NCI-H146 (cell line): ENCODE measurements at regions not wholly inside any gene's neighbourhood (a gene's known extent, or its start where the extent isn't known, plus 50 kb on each side); places are given as distances from the start of the nearest gene placed in this dataset.
"Not testable (repeated sequence)": the region's sequence is repeated elsewhere in the genome, so short reads cannot be mapped to it uniquely, and the experiment has no call there.

Source experiments
- DNase-seq: peaks from one replicate; lab custom pipeline; 2025; lab: John Stamatoyannopoulos, UW

DNA sequence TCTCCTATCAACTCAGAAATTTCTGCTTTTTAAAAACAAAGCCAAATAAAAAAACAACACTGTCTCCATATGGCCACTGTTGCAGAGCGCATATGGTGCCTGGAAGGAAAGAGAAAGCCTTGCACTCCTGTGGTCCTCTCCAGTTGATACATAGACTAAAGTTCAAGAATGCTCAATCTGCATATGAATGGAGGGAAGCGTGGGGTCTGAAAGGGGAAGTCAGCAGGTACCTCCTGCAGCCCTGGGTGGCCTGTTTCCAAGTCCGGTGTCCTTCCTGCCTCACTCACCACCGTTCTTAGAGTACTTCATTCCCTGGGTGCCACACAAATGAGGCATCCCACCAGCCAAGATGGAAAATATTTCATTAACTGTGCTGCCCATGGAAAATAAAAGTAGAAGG lies 138.3 kb upstream of the PALS2 start:
- peak; percentile 68 for DNase-seq

DNA sequence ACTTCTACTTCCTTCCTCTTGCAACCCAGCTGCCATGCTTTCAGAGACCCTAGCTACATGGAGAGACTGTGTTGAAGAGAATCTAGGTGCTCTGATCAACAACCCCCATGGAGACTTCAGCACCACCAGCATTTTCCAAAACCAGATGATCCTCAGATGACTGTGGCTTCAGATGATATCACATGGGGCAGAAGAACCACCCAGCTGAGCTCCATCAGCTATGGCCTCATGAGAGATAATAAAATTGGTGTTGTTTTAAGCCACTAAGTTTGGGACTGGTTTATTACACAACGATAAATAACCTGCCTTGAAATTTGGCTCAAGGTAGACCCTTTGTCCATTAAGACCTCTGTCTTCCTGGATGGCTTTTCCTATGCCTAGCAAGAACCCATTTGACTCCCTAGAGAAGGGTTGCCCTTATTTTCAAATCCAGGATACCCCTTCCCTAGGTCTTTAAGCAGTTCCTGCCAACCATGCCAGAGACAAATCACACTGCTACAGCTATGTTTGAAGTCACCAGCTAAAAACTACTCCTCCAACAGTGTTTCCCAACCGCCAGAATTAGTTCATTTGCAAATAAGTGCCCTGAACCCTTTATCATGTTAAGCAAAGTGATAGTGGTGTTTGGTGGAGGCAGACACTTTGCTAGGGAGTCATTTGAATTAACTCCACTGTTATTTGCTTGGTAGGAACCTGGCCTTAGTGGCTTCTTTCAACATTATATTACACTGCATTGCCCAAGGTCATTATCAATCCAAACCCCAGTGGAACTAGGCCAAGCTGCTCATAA lies 136.9 kb upstream of the PALS2 start:
- no peak for DNase-seq

DNA sequence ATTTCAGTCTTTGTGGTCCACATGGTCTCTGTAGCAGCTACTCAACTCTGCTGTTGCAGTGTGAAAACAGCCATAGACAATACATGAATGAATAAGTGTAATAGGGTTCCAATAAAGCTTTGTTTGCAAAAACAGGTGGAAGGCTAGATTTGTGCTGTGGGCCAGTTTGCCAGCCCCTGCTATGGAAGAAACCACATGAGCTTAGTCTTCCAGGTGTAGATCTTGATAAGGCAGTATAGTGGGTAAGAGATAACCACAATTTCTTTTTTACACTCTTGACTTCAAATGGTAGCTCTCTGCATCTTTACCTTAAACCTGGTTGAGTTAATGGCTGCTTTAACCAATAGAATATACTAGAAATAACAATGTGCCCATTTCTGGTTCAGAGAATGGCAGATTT lies 135.0 kb upstream of the PALS2 start:
- DNase-seq, result no peak

DNA sequence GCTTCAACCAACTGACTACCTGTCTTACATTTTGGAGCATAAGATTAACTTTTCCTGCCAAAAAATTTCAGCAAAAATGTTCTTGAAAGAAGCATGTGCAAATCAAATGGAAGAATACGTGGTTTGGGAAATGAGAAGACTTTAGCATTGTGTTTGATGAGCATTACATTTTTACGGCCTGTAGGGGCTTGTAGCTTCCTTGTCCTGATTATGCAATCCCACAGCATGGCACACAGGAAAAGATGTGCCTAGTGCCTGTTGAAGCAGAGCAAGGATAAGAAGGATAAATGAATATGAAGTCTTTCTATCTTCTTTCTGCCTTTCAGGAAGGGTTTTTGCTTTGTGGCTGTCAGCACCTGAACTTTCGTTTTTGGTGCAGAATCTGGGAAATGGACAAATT lies 134.1 kb upstream of the PALS2 start:
- DNase-seq, result not testable (repeated sequence)

DNA sequence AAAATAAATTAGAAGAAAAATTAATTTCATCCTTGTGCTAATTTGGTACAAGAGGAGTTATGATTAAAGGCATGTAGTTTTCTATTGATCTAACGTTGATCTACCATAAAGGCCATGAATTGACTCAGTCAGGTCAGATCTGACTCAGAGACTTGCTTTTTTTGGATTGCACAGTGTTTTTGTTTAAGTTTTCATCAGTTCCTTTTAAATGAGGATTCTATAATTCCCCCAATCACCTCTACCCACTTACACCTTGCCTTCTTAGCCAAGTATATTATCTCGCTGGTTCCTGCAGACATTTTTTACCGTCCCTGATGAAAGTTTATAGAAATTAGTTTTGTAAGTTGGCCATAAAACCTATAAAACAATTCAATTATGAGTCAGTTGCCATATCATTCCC lies 132.4 kb upstream of the PALS2 start:
- DNase-seq, result no peak

DNA sequence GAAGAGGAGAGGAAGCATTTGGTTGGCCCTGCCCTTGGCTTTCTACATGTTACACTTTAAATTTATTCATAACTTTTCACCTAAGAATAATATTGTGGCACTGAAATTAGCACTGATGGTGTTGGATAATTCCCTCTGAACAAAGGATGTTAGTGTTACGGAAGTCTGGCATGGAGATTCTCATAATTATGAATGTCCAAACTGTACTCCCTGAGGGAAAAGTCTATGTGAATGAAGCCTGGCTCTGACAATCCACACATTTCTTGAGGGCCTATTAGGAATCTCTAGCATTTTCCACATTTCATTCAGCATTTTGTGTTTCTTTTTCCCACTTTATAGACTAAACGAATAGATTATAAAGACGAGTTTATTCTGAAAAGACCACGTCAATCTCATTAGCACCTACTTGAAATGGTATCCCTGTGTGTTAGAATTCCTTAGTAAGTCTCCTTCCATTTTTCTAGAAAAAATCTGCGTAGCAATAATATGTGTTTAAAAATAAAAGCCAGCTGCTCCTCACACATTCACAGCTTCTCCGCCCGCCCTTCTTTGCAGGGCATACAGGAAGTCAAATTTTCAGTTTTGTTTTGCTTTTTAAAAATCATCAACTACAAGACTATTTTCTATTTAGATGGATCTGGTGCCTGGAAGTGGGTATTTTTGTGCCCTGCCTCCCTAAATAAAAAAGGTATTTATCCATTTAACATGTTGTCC lies 131.8 kb upstream of the PALS2 start:
- no peak for DNase-seq

DNA sequence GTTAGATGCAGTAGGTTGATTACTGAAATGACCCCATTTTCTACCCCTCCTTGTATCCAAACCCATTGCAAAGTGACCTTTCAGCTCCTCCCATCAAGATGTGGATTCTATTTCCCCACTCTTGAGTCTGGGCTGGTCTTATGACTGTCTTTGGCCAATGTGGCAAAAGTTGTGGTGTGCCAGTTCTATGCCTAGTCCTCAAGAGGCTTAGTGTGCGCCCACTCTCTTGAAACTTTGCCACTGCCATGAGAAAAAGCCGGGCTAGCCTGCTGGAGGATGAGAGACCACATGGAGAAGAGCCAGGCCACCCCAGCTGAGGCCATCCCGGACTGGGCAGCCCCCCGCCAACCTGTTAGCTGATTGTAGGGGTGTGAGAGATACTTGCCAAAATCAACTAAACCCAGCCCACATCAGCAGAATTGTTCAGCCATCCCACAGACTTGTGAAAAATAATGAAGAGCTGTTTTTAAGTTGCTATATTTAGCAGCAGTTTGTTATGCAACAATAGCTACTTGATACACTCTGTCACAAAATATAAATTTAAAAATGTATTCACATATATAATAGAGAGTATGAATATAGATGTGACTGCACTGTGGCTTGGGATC lies 131.0 kb upstream of the PALS2 start:
- no peak for DNase-seq

DNA sequence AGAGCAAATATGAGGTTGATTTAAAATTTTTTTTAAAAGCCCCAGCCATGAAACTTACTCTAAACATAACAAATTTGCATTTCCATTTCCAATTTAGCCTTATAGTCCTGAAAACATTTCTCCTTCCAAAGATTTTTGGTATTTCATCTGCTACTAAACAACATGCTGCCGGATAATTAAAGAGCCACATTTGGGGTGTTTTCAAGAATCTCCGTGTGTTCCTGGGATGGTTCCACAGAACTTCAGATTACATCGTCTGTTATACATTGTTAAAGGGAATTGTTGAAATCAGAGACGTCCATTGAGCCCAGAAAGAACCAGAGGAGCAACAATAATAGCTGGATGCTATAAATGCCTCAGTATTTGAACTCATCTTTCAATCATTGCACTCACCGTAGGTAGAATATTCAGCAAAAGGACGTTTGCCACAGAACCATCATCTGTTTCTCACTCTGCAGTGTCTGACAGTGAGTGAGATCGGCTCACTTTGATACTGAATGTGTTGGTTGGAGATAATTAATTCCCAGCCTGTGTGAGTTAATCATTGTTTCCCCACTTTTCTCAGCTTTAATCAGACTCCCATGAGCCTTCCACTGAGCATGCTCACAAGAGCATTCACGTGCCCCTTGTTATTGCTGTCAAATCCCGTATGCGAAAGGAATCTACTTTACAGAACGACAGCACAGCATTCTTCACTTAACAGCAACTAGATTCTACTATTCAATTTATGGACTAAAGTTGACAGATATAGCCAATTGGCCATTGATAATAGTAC lies 128.4 kb upstream of the PALS2 start:
- no peak for DNase-seq

DNA sequence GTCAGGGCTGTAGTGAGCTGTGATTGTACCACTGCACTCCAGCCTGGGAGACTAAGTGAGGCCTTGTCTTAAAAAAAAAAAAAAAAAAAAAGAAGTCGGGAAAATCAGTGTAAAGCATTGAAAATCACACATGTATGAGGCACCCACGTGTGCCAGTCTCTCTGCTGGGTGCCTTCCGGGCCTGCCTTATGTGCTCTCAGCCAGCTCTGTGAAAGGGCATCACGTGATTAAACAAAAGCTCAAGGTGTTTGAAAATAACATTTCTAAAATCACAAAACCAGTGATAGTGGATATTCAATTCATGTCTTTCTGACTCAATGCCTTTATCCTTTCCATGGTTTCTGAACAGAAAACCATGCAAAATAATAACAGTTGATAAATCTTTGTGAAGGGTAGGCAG lies 125.2 kb upstream of the PALS2 start:
- DNase-seq, result no peak

DNA sequence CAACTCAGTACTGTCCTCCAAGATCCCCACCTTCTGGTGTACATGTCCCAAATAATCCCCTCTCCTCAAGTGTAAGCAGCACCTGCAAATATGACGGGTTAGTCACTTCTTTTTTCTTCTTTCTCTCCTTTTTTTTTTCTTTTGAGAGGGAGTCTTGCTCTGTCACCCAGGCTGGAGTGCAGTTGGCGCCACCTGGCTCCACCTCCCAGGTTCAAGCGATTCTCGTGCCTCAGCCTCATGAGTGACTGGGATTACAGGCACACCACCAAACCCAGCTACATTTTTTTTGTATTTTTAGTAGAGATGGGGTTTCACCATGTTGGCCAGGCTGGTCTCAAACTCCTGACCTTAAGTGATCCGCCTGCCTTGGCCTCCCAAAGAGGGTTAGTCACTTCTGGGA lies 123.8 kb upstream of the PALS2 start:
- DNase-seq, result not testable (repeated sequence)

DNA sequence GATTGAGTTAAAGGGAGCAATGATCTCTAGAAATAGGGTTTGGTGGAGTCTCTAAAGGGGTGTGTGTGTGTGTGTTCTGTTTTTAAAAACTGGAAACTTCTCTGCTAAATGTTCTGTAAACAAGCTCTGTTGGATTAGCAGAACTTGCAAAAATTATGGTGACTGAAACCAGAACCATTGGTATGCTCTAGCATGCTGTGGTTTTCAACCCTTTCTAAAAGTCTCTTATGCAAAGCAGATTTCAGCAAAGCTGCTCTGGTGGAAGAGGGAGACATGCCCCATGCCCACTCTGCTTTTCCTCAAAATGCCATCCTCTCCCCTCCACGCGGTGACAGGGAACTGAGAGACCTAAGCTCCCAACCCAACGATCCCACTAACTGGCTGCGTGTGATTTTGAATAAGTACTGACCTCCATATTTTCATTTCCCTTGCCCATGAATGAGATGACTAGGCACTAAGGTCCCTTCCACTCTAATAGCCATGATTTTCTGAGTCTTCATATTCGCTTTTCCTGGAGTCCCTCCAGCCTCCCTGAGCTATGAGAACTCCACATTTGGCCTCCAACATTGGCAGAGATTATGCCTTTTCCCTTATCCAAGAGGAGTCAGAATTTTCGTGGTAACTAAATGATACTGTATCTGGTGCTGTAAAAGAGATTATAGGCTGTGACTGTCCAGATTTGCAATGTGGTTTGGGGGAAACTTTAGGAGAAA lies 117.3 kb upstream of the PALS2 start:
- no peak for DNase-seq

DNA sequence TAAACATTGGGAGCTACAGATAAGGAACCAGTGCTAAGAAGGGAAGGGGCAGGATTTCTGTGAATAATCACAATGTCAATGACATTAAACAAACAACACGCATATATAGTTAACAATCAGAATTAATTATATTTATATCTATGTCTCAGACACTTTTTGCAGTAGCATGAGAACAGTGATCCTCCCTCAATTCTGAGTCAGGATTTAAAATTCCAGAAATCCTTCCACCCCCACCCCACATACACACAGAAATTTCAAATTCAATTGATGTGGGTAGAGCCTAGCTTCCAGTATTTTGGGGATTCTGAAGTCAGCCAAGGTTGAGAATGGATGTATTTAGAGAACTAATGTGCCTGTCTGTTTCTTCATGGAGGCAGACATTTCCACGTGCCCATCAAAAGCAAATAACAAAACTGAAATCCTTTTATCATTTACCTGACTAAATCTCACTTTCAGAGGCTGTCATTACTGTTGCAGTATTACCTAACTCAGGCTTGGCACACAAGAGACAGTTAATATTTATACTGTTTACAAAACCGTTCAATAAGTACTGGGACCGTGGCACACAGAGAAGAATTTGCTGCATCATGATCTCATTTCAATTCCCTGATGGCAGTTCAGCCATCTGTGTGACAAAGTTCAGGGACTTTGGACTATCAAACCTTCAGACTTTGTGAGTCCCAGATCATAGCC lies 116.6 kb upstream of the PALS2 start:
- no peak for DNase-seq

DNA sequence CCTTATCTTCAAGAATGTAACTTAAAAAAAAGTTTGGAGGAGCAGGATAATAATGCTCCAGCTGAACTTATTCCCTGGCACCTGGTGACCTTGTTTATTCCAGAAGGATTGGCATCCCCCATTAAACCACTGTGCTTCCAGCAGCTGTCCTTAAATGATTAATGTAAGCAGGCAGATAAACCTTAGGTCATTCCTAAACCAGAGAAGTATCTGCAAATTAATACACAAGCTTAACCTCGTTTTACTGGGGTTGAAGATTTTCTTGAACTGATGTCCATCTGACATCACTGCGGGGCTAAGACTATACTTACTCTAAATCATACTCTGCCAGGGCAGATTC lies 116.1 kb upstream of the PALS2 start:
- no peak for DNase-seq

DNA sequence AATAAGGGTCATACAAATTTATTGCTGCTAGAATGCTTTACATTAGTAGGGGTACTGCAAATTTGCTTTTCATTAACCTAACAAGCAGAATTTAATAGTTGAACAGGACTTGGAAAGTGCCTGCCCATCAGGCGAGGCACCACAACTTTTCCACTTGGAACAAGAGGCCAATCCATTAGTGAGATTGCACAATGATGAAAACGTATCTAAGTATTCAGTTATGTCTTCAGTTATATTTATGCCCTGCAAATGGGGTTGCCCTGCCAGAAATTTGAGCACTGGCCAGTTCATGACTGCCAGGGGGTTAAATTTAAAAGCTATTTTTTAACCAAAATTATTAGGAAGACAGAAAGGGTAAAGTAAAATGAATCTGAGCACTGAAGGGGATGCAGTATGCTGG lies 111.1 kb upstream of the PALS2 start:
- DNase-seq, result no peak

DNA sequence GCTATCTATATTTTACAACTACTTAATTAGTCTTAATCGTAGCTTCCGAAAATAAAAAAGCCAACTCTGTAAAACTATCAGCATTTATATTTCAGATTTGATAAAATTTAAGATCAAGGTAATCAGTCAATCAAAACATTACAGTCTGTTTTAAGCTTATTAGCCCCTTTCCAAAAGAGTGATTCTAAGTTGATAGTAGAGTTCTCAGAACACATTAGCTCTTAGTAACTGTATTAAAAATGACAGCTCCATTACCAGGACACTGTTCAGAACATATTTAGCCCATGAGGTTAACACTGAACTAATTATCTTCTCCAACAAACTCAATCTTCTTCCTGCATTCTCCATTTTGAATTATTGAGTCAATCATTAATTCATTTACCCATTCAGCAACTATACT lies 110.3 kb upstream of the PALS2 start:
- DNase-seq, result no peak

DNA sequence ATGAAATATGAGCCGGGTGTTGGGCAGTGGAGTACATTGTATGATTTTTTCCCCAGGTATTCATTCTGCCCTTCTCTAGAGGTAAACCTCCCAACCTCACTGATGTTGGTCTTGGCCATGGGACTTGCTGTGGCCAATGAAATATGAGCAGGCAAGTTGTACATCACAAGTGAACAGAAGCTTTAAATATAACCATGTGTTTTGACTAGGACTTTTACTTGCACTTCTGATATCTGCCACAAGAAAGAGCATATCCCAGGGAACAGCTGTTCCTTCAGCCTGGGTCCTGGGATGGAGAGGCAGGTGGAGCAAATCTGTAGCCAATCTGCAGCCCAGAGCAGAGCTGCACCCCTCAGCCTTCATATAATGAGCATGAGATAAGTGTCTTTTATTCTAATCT lies 109.8 kb upstream of the PALS2 start:
- DNase-seq, result no peak

DNA sequence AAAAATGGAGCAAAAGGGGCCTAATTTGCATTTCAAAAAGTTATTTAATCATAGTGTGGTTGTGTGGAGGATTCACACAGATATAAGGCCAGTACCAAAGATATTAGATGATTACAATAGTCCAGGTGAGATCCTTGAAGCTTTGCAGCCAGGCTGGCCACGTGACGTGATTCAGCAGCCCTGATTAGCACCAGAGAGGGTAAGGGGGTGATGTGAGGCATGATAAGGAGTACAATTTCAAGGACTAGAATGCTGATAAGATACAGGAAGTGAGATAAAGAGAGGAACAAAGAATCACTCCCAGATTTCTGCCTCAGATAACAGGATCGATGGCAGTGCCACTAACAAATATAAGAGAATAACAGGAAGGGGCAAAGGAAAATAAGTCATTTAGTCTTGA lies 108.4 kb upstream of the PALS2 start:
- peak; percentile 26 for DNase-seq

DNA sequence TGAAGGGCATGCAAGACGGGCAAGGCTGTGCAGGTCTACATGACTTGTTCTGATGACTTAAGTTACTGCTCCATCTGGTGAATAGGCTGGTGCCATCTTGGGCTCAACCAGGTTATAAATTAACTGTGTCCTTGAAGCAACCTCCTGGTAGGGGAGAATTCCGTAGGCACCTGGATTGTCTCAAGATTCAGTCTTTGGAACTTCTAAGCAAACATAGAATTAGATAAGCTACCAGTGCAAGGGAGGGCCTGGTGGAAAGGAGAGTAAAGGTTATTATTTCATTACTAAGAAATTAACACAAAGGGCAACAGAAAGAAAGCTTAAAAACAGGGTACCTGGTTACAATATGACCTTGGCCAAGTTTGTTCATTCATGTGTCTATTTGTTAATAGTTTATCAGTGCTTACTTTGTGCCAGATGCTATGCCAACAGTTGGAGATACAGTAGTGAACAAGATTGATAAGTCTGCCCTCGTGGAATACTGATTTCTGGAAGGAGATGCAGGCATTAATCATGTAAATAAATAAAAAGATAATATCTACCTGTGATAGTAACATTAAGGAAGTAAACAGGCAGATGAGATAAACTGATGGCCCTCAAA lies 107.0 kb upstream of the PALS2 start:
- no peak for DNase-seq

DNA sequence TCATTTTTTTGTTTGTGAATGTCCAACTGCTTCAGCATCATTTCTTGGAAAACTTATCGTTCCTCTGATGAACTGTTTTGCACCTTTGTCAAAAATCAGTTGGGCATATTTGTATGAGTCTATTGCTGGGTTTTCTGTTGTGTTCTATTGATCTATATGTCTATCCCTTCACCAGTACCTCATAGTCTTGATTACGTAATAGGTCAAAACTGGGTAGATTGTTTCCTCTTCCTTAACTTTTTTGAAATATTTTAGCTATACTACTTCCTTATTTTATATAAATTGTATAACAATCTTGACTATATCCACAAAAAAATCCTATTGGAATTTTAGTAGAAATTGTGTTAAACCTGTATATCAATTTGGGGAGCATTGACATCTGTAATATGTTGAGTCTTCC lies 104.1 kb upstream of the PALS2 start:
- DNase-seq, result no peak

DNA sequence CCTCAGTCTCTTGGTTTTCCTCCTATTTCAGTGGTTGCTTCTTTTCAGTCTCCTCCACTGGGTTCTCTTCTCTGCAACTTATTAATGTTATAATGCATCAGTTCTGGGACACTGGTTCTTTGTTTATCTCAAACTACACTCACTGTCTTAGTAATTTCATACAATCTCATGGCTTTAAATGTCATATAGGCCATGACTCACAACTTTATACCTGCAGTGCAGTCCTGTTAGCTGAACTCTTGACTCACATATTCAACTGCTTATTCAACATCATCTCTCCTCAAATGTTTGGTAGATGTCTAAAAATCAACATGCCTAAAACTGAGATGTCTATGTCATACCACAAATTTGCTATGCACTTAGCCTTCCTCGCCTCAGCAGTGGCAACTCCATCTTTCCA lies 101.2 kb upstream of the PALS2 start:
- DNase-seq, result no peak
